Hematopoietic multipotent progenitor cell treated with erythropoietin and hydrocortisone succinate and interleukin-3 and kit ligand, for 17 days (in vitro differentiated cells): ENCODE measurements at regions not wholly inside any gene's neighbourhood (a gene's known extent, or its start where the extent isn't known, plus 50 kb on each side); places are given as distances from the start of the nearest gene placed in this dataset.

Experiments used
- DNase-seq: peaks from one replicate; pipeline ENCODE4 v3.0.0-alpha.2; 2015; ENCODE audit warnings: low spot score

- no peak for DNase-seq
Measured at GRCh38 chr15:97026781-97027180, 696.3 kb downstream of the NR2F2 start.

- DNase-seq: no peak
Measured at GRCh38 chr15:97027772-97028171, 697.3 kb downstream of the NR2F2 start.

GRCh38 chr15:97030251-97030650 is 699.8 kb downstream of the NR2F2 start:
- DNase-seq: no peak

DNA sequence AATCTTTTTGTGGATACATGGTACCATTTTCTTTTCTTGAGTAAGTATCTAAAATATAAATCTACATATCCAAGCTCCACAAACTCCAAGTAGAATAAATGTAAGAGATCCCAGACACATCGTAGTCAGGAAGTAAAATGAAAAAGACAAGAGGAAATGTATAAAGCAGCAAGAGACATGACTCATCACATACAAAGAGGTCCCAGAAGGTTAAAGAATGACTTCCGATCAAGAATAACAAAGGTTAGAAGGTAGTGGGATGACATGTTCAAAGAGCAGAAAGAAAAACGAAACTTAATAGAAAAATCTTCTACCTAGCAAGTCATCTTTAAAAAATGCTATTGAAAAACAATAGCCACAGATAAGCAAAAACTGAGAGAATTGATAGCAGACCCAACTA is 705.8 kb downstream of the NR2F2 start:
- no peak for DNase-seq

DNA sequence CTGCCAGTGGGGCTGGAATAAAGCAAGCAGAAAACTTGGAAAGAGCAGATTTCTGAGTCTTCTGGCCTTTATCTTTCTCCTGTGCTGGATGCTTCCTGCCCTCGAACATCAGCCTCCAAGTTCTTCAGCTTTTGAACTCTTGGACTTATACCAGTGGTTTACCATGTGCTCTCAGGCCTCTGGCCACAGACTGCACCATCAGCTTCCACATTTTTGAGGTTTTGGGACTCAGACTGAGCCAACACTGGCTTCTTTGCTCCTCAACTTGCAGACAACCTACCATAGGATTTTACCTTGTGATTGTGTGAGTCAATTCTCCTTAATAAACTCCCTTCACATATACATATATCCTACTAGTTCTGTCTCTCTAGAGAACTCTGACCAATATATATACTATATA is 706.6 kb downstream of the NR2F2 start:
- no peak for DNase-seq

DNA sequence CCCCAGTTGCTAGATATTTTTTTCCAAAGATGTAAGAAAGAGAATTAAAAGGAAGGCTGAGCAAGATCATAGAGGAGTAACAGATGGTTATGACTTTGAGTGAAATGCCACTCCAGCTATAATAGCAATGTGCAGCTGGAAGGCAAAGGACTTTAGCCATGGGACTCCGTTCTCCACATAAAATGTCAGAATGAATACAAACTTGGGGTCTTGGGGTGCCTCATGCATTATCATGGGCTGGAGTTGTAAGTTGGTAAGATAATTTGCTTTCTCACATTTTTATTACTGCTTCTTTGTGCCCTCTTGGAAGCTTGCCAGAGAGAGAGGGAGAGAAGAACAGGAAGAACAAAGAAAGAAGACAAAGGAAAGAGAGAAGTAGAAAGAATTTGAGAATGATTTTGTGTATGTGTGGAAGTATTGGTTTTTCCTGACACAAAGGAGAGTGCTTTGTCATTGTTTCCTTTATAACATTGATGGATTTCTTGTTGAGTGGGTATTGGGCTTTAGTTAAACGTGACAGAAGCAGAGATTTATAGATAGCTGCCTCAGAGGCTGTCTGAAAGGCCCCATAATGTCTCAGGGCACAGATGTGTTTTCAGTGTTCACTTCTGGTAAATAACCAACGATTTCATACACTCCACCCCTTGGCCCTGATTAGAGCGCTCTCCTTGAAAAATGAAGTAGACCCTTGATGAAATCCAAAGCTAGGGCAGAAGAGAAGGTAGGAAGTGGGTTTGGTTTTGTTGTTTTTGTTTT is 715.3 kb downstream of the NR2F2 start:
- no peak for DNase-seq

DNA sequence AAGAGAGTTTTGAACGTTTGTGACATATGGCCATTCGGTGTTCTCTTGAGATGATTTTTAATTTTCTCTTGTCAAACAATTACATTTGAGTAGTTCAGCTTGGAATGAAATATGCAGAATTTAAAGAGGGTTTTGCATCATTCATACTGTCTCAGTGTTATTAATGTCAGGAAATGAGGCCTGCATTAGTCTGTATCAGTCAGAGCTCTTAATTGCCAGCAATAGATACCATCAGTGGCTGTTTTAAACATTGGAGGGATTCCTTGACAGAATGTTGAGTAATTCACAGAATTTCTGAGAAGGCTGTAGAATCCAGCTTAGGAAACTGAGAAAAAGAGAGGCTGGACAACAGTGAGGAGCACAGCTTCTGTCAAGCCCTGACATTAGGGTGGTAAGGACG is 722.0 kb downstream of the NR2F2 start:
- no peak for DNase-seq

DNA sequence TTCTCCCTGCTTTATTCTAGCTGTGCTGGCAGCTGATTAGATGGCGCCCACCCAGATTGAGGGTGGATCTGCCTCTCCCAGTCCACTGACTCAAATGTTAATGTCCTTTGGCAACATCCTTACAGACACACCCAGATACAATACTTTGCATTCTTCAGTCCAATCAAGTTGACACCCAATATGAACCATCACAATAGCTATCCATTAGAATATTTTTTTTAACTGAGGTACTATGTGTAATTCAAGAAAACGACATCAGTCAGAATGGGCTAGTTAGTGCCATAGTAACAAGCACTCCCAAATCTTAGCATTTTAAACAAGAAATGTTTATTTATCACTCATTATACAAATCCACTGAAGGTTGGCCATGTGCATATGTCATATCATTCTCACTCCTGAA is 723.1 kb downstream of the NR2F2 start:
- no peak for DNase-seq

- DNase-seq: no peak
Measured at GRCh38 chr15:97057503-97057902, 727.0 kb downstream of the NR2F2 start.

DNA sequence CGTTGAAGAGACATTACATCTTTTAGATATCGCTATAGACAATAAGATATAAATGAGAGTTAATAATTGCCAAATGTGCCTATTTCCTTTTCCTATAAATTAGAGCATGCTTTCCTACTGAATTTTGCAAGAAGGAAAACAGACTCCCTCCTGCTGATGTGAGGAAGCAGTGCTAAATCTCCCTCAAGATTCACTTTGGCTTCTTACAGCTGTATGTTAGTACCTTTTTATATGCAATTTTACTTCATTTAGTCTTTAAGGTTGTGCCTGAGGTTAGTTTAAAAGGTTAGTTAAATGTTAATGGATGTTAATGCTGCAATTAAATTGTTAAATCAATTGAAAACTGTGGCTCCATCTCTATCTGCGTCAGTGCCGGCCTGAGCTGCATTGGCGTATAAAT is 728.8 kb downstream of the NR2F2 start:
- DNase-seq: no peak

GRCh38 chr15:97061392-97061791 is 730.9 kb downstream of the NR2F2 start:
- DNase-seq: no peak

GRCh38 chr15:97071668-97072067 is 741.2 kb downstream of the NR2F2 start:
- no peak for DNase-seq

DNA sequence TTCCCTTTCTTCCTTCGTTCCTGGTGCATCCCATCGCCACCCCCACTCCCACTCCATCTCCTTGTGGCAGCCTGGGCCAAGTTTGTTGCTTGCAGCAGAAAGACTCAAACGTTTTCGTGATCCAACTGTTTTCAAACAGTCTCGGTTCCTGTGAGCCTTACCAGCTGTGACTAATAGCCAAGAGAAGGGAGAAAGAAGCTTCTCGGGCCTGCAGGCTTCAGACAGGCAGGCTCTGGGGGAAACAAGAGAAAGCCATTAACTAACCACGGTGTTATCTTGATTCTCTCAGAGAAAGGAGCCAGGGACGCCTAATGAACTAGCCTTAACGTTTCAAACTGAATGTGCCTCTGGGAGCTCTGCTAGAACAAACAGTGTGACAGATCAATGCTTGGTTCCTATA is 742.0 kb downstream of the NR2F2 start:
- no peak for DNase-seq

- DNase-seq: no peak
Measured at GRCh38 chr15:97076011-97076410, 745.5 kb downstream of the NR2F2 start.

DNA sequence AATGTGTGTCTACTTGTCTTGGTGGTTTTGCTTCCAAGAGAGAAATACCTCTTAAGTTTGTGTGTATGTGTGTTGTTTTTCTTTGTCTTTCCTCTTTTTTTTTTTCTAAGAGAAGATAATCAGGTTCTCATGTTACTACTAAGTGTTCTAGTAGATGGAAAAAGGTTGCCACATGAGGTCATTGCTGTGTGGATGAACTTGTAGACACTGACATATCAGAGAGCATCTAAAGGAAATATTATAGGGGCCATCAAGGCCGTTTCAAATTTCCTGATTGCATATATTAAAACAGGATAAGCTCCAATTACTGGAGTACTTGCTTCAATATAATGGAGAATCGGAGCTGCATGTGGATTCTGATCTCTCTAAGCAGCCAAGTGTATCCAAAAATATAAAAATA is 747.5 kb downstream of the NR2F2 start:
- DNase-seq: no peak

- DNase-seq: no peak
Measured at GRCh38 chr15:97078591-97078990, 748.1 kb downstream of the NR2F2 start.

DNA sequence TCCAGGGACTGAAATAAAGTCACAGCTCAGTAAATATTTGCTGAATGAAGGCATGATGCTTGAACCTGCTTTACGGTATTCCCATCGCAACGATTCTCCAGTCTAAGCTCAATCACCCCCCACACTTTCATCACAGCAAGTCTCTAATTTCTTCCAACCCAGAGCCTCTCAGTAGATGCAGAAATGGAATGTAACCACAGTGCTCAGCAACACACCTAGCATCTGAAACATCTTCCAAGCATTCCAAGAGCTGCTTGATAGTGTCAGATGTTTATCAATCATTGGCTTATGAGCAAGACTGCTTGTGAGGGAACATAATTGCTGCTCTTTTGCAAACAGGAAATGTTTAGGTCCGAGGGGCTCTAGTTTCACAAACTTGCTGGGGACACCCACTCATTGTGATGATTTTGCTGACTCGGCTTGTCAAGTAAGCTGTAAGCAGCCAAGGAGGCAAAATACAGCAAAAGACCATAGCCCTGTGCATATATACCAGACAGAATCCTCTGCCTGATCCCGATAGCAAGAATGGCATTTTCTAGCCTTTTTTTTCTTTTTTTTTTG is 751.2 kb downstream of the NR2F2 start:
- no peak for DNase-seq

- no peak for DNase-seq
Measured at GRCh38 chr15:97082830-97083229, 752.3 kb downstream of the NR2F2 start.

GRCh38 chr15:97084650-97085049 is 754.1 kb downstream of the NR2F2 start:
- no peak for DNase-seq

DNA sequence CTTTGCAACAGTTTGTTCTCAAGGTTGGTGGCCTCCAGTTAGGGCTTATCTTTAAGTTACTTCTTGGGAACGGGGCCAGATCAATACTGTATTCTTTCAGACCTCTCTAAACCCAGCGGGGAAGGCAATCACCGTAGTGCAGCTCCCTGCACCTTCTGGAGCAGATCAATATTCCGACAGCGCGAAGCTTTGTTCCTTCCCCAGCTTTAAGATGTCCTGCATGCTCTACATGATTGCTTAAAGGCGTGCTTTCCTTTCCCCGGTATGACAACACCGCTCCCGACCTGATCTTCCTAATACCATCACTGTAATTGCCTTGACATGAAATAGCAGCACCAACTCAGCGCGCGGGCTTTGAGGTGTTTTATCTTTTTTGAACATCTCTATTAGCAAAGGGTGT is 755.2 kb downstream of the NR2F2 start:
- no peak for DNase-seq

DNA sequence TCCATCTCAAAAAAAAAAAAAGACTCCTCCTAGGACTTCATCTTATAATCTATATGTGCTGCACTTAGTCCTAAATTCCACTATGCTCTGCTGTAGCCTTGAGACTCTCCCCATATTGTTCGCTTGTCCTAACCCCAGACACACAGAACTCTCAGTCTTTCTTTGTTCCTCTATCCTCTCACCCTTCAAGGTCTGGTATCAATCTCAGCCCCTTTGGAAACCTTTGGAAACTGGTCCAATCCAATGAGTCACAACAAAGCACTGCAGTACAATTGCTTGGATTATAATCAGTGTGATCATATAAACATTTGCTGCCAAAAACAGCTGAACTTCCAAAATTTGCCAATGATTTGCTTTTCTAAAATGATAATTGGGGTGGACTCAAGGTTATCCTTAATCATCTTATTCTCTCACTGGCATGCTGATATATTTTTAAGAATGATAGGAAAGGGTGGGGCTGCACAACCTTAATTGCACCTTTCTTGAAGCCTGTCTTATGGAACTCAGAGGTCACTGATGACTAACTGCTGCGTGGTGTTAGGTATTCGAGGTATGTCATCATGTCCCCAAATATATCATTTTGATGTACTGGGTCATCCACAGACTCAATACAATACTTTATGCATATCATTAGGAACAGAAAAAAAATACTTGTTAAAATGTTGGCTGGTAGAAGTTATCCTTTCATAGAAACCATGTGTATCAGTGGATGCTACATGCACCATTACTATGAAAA is 756.7 kb downstream of the NR2F2 start:
- DNase-seq: no peak

DNA sequence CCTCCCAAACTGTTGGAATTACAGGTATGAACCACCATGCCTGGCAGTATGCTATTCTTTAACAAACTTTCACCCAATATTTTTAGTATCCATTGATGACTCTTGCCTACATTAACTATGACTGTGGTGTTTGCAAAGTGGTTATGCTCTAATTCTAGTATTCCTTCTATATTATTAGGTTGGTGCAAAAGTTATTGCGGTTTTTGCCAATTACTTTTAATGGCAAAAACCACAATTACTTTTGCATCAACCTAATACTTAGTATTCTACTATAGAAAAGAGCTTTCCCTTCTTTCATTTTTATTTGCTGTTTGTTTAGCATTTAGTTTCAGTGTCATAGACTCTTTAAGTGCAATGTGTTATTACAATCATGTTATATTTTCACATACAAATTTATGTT is 760.6 kb downstream of the NR2F2 start:
- DNase-seq: no peak

- no peak for DNase-seq
Measured at GRCh38 chr15:97092656-97093055, 762.2 kb downstream of the NR2F2 start.
